ENCODE measurements at regions not wholly inside any gene's neighbourhood (a gene's known extent, or its start where the extent isn't known, plus 50 kb on each side); places are given as distances from the start of the nearest gene placed in this dataset.

DNA sequence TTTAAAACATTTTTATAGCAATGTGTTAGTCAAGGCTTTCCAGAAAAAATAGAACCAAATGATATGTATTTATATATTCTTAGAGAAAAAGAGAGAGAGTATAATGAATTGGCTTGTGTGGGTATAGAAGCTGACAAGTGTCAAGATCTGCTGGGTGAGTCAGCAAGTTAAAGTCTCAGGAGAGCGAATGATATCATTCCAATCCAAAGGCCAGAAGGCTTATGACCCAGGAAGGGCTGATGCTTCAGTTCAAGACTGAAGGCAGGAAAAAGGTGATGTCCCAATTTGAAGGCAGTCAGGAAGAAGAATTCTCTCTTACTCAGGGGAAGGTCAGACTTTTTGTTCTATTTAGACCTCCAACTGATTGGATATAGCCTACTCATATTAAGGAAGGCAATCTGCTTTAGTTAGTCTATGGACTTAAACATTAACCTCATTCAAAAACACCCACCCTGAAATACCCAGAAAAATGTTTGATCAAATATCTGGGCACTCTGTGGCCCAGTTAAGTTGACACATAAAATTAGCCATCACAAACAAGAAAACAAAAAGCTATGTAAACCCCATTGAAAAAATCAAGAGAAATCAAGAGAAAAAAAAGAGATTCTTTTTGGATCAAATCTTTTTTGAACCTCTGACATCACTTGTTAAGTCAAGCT is 189.6 kb downstream of the PIK3R1 start:
- no peaks in the 10 kb centered on the region for H3K27me3 ChIP-seq (ENCODE audit: control insufficient read depth, insufficient read depth, low read length, poor library complexity, severe bottlenecking)
- H3K9ac ChIP-seq (ENCODE audit: extremely low read depth, low read length, poor library complexity, severe bottlenecking), result no peak overlapping the region
- peaks cover 6% of the 10 kb centered on the region for H3K4me1 Mint-ChIP-seq
- DNase-seq, result no peak
- H3K27ac Mint-ChIP-seq, result no peak overlapping the region
- WGBS, 2 experiments (ENCODE audit: insufficient coverage in 1 of 2, insufficient read length in 1 of 2), result 86 to 90% methylated on average over 1 of the region's 1 CpG
- H3K27me3 Mint-ChIP-seq (ENCODE audit: insufficient read depth), result no peaks in the 10 kb centered on the region
- no peaks in the 10 kb centered on the region for H3K9me3 Mint-ChIP-seq
- H3K4me3 ChIP-seq (ENCODE audit: low read length), result no peak overlapping the region
- TF ChIP-seq, protein P1, sequence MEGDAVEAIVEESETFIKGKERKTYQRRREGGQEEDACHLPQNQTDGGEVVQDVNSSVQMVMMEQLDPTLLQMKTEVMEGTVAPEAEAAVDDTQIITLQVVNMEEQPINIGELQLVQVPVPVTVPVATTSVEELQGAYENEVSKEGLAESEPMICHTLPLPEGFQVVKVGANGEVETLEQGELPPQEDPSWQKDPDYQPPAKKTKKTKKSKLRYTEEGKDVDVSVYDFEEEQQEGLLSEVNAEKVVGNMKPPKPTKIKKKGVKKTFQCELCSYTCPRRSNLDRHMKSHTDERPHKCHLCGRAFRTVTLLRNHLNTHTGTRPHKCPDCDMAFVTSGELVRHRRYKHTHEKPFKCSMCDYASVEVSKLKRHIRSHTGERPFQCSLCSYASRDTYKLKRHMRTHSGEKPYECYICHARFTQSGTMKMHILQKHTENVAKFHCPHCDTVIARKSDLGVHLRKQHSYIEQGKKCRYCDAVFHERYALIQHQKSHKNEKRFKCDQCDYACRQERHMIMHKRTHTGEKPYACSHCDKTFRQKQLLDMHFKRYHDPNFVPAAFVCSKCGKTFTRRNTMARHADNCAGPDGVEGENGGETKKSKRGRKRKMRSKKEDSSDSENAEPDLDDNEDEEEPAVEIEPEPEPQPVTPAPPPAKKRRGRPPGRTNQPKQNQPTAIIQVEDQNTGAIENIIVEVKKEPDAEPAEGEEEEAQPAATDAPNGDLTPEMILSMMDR (conservative IDR thresholded peaks at IDR 0.05), result no peak
- no peak overlapping the region for H3K4me3 Mint-ChIP-seq
- H3K36me3 ChIP-seq (ENCODE audit: control insufficient read depth, insufficient read depth, low read length), result no peaks in the 10 kb centered on the region
- H3K4me1 ChIP-seq (ENCODE audit: control insufficient read depth, insufficient read depth, low read length), result no peaks in the 10 kb centered on the region
- H3K9me3 ChIP-seq (ENCODE audit: control insufficient read depth, low read length), result no peaks in the 10 kb centered on the region
- no peaks in the 10 kb centered on the region for H3K36me3 Mint-ChIP-seq (ENCODE audit: low read depth)
- H3K27ac ChIP-seq (ENCODE audit: low read depth, low read length), result no peak overlapping the region

DNA sequence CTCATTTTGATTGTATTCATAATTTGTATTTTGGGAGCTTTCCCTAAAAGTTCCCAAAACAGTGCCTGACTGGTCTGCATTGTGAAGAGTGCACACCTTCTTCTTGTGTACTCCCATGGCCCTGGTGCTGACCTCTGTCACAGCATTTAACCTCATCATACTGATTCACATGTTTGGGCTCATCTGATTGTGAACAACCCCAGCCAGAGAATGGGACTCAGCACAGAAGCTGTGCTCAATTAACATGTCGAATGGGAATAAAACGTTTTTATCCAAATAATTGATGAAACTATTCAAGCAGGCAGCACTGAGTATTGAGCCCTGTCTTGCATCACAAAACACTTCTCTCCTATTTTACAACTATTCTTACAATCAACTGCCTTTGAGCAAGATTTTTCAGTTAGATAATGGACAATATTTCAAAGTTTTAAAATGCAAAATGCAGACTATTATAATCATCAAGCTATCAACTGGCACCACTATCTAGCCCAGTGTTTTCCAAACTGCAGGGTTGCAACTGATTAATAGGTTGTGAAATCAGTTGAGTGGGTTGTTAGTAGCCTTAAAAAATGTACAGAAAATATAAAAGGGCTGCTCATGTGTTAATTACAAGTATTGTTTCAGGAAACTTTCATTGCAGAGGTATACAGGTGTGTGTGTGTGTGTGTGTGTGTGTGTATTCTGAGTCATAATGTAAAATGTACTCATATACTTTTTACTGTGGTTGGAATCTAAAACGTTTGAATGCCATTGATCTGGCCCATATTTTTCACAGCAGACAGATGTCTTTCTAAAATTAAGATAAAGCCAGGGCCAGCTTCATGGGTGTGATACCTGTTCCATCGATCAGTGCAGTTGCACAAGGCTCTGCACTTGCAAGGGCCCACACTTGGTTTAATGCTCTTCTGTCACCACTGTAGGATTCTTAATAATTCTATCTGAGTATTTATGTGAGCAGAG is 190.5 kb downstream of the PIK3R1 start:
- H3K4me1 Mint-ChIP-seq, result peaks cover 6% of the 10 kb centered on the region
- no peaks in the 10 kb centered on the region for H3K27me3 Mint-ChIP-seq (ENCODE audit: insufficient read depth)
- H3K36me3 Mint-ChIP-seq (ENCODE audit: low read depth), result no peaks in the 10 kb centered on the region
- no peaks in the 10 kb centered on the region for H3K27me3 ChIP-seq (ENCODE audit: control insufficient read depth, insufficient read depth, low read length, poor library complexity, severe bottlenecking)
- no peak overlapping the region for H3K27ac Mint-ChIP-seq
- no peaks in the 10 kb centered on the region for H3K4me1 ChIP-seq (ENCODE audit: control insufficient read depth, insufficient read depth, low read length)
- no peak overlapping the region for H3K4me3 ChIP-seq (ENCODE audit: low read length)
- H3K4me3 Mint-ChIP-seq, result no peak overlapping the region
- DNase-seq, result no peak
- H3K36me3 ChIP-seq (ENCODE audit: control insufficient read depth, insufficient read depth, low read length), result no peaks in the 10 kb centered on the region
- WGBS, 2 experiments (ENCODE audit: insufficient coverage in 1 of 2, insufficient read length in 1 of 2), result 77 to 78% methylated on average over 3 to 4 of the region's 4 CpGs
- TF ChIP-seq, protein P1 (conservative IDR thresholded peaks at IDR 0.05), result no peak
- H3K9me3 Mint-ChIP-seq, result no peaks in the 10 kb centered on the region
- H3K27ac ChIP-seq (ENCODE audit: low read depth, low read length), result no peak overlapping the region
- H3K9ac ChIP-seq (ENCODE audit: extremely low read depth, low read length, poor library complexity, severe bottlenecking), result no peak overlapping the region
- no peaks in the 10 kb centered on the region for H3K9me3 ChIP-seq (ENCODE audit: control insufficient read depth, low read length)

DNA sequence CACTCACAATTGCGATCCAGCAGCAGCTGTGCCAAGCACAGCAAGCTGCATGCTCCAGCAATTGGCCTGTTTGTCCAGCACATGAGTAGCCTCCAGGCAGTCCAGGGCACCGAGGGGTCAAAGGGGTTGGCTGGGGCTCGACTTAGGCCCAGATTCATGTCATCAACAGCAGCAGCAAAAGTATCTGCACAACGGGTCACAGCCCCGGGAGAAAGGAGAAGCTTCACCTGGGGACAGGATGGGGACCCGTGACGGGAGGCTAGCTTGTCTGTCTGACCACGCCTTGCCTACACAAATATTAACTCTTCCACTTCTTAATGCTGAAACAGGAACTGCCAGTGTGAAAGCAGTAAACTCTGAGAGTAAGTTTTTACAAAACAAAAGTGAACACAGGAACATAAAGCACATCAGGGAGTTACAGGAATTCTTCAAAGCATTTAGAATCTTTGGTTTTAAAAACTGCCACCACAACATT is 191.2 kb downstream of the PIK3R1 start:
- no peaks in the 10 kb centered on the region for H3K36me3 ChIP-seq (ENCODE audit: control insufficient read depth, insufficient read depth, low read length)
- no peaks in the 10 kb centered on the region for H3K9me3 Mint-ChIP-seq
- H3K9me3 ChIP-seq (ENCODE audit: control insufficient read depth, low read length), result no peaks in the 10 kb centered on the region
- peaks cover 6% of the 10 kb centered on the region for H3K4me1 Mint-ChIP-seq
- H3K4me1 ChIP-seq (ENCODE audit: control insufficient read depth, insufficient read depth, low read length), result no peaks in the 10 kb centered on the region
- no peak overlapping the region for H3K4me3 ChIP-seq (ENCODE audit: low read length)
- no peak overlapping the region for H3K27ac Mint-ChIP-seq
- H3K36me3 Mint-ChIP-seq (ENCODE audit: low read depth), result no peaks in the 10 kb centered on the region
- H3K9ac ChIP-seq (ENCODE audit: extremely low read depth, low read length, poor library complexity, severe bottlenecking), result no peak overlapping the region
- H3K4me3 Mint-ChIP-seq, result no peak overlapping the region
- H3K27ac ChIP-seq (ENCODE audit: low read depth, low read length), result no peak overlapping the region
- no peaks in the 10 kb centered on the region for H3K27me3 Mint-ChIP-seq (ENCODE audit: insufficient read depth)
- H3K27me3 ChIP-seq (ENCODE audit: control insufficient read depth, insufficient read depth, low read length, poor library complexity, severe bottlenecking), result no peaks in the 10 kb centered on the region
- WGBS, 2 experiments (ENCODE audit: insufficient coverage in 1 of 2, insufficient read length in 1 of 2), result 80 to 83% methylated on average over 1 to 8 of the region's 8 CpGs
- TF ChIP-seq, protein P1 (conservative IDR thresholded peaks at IDR 0.05), result no peak
- DNase-seq, result peak; percentile 49
